Astrocyte (in vitro differentiated cells and primary cell): ENCODE measurements at regions not wholly inside any gene's neighbourhood (a gene's known extent, or its start where the extent isn't known, plus 50 kb on each side); places are given as distances from the start of the nearest gene placed in this dataset.

Experiments used
- DNase-seq: peaks from one replicate; pipeline ENCODE4 v3.0.0-alpha.2; 2010; ENCODE audit warnings: low read depth
- FAIRE-seq: peaks from 2 replicates; lab custom pipeline; 2011; peaks lifted over from hg19 to GRCh38; lab: Jason Lieb, UNC
- H2AFZ ChIP-seq: 2 replicates; pipeline ENCODE4 v1.6.0; 2012; ENCODE audit warnings: low read depth, low read length, inconsistent platforms
- H3K27ac ChIP-seq: 2 replicates; pipeline ENCODE4 v1.5.1; 2011; ENCODE audit warnings: low read depth, low read length, inconsistent platforms
- H3K27me3 ChIP-seq: 2 replicates; pipeline ENCODE4 v1.6.0; 2011; ENCODE audit warnings: low read length, inconsistent platforms; ENCODE audit not compliant: insufficient read depth
- H3K36me3 ChIP-seq: 2 replicates; pipeline ENCODE4 v1.5.1; 2011; ENCODE audit warnings: low read length, inconsistent platforms; ENCODE audit not compliant: insufficient read depth
- H3K4me1 ChIP-seq: 2 replicates; pipeline ENCODE4 v1.5.1; 2011; ENCODE audit warnings: low read length, inconsistent platforms; ENCODE audit not compliant: insufficient read depth
- H3K4me2 ChIP-seq: 2 replicates; pipeline ENCODE4 v1.6.0; 2012; ENCODE audit warnings: low read length, inconsistent platforms
- H3K4me3 ChIP-seq: 2 replicates; pipeline ENCODE4 v1.5.1; 2011; ENCODE audit warnings: low read depth, mild to moderate bottlenecking, low read length, inconsistent platforms; ENCODE audit not compliant: insufficient read depth
- H3K79me2 ChIP-seq: 2 replicates; pipeline ENCODE4 v1.6.0; 2012; ENCODE audit warnings: mild to moderate bottlenecking, low read length, inconsistent platforms; ENCODE audit not compliant: insufficient read depth
- H3K9ac ChIP-seq: 2 replicates; pipeline ENCODE4 v1.6.0; 2012; ENCODE audit warnings: mild to moderate bottlenecking, low read length, inconsistent platforms
- H3K9me3 ChIP-seq: 2 replicates; pipeline ENCODE4 v1.5.1; 2012; ENCODE audit warnings: low read depth, mild to moderate bottlenecking, low read length, inconsistent platforms; ENCODE audit not compliant: insufficient read depth
- H4K20me1 ChIP-seq: 2 replicates; pipeline ENCODE4 v1.6.0; 2012; ENCODE audit warnings: low read length, inconsistent platforms; ENCODE audit not compliant: insufficient read depth
- H3K27ac Mint-ChIP-seq: one replicate; pipeline ENCODE4 v1.8.0; 2021; ENCODE audit warnings: mild to moderate bottlenecking, mixed read lengths; ENCODE audit not compliant: unreplicated experiment
- H3K27me3 Mint-ChIP-seq: one replicate; pipeline ENCODE4 v1.8.0; 2021; ENCODE audit warnings: low read depth, mixed read lengths; ENCODE audit not compliant: unreplicated experiment
- H3K36me3 Mint-ChIP-seq: one replicate; pipeline ENCODE4 v1.8.0; 2021; ENCODE audit warnings: low read depth, mixed read lengths; ENCODE audit not compliant: unreplicated experiment
- H3K4me1 Mint-ChIP-seq: one replicate; pipeline ENCODE4 v1.8.0; 2021; ENCODE audit warnings: low read depth, mixed read lengths; ENCODE audit not compliant: unreplicated experiment
- H3K4me3 Mint-ChIP-seq: one replicate; pipeline ENCODE4 v1.8.0; 2021; ENCODE audit warnings: mild to moderate bottlenecking, moderate library complexity, mixed read lengths; ENCODE audit not compliant: unreplicated experiment
- H3K9me3 Mint-ChIP-seq: one replicate; pipeline ENCODE4 v1.8.0; 2021; ENCODE audit warnings: mild to moderate bottlenecking, mixed read lengths; ENCODE audit not compliant: unreplicated experiment
- EZH2 ChIP-seq: IDR thresholded peaks from 2 replicates; pipeline ENCODE4 v1.6.1; 2012; ENCODE audit warnings: mild to moderate bottlenecking, low read length, inconsistent platforms; ENCODE audit not compliant: insufficient read depth
- TF ChIP-seq, protein P1 (sequence below): IDR thresholded peaks from 2 replicates; pipeline ENCODE4 v1.5.1; 2011; ENCODE audit warnings: low read depth, mild to moderate bottlenecking, inconsistent platforms, low read length, moderate library complexity; ENCODE audit not compliant: insufficient read depth

- TF ChIP-seq EZH2: no peak
- TF ChIP-seq, protein P1, sequence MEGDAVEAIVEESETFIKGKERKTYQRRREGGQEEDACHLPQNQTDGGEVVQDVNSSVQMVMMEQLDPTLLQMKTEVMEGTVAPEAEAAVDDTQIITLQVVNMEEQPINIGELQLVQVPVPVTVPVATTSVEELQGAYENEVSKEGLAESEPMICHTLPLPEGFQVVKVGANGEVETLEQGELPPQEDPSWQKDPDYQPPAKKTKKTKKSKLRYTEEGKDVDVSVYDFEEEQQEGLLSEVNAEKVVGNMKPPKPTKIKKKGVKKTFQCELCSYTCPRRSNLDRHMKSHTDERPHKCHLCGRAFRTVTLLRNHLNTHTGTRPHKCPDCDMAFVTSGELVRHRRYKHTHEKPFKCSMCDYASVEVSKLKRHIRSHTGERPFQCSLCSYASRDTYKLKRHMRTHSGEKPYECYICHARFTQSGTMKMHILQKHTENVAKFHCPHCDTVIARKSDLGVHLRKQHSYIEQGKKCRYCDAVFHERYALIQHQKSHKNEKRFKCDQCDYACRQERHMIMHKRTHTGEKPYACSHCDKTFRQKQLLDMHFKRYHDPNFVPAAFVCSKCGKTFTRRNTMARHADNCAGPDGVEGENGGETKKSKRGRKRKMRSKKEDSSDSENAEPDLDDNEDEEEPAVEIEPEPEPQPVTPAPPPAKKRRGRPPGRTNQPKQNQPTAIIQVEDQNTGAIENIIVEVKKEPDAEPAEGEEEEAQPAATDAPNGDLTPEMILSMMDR: no peak
- H2AFZ ChIP-seq: no peak overlapping the region
- DNase-seq: no peak
- Mint-ChIP-seq H3K9me3 (no peaks in the 10 kb centered on the region), H3K36me3 (no peaks in the 10 kb centered on the region), H3K27ac (no peak overlapping the region), H3K4me1 (no peaks in the 10 kb centered on the region), H3K4me3 (no peak overlapping the region), H3K27me3 (peaks cover under 1% of the 10 kb centered on the region)
- no peak for FAIRE-seq
- H3K4me1 ChIP-seq: no peaks in the 10 kb centered on the region
- no peak overlapping the region for H3K4me3 ChIP-seq
- no peaks in the 10 kb centered on the region for H3K36me3 ChIP-seq
- no peak overlapping the region for H3K4me2 ChIP-seq
- no peaks in the 10 kb centered on the region for H3K79me2 ChIP-seq
- no peaks in the 10 kb centered on the region for H4K20me1 ChIP-seq
- H3K27me3 ChIP-seq: no peaks in the 10 kb centered on the region
- no peaks in the 10 kb centered on the region for H3K9me3 ChIP-seq
- H3K9ac ChIP-seq: no peak overlapping the region
- H3K27ac ChIP-seq: no peak overlapping the region
Measured at GRCh38 chrX:110987292-110987691, 108.7 kb upstream of the PAK3 start.

DNA sequence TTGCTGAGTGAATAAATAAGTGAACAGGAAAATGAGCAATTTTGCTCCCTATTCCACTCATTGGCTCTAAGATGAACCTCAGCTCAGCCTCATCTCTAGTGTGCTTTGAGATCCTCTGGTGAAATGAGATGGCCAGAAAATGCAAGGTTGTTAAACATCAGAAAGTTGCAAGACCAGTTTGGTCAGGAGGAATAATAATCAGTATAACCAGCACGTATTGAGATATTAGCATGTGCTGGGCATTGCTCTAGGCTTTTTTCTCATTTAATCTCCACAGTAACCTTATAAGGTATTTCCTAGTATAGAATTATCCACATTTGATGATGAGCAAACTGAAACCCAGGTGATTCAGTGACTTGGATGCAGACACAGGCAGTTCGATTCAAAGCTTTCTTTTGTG lies 110.5 kb upstream of the PAK3 start:
- H3K79me2 ChIP-seq: no peaks in the 10 kb centered on the region
- no peaks in the 10 kb centered on the region for H3K36me3 ChIP-seq
- no peaks in the 10 kb centered on the region for H4K20me1 ChIP-seq
- H3K4me1 ChIP-seq: no peaks in the 10 kb centered on the region
- no peak overlapping the region for H2AFZ ChIP-seq
- no peaks in the 10 kb centered on the region for H3K9me3 ChIP-seq
- no peaks in the 10 kb centered on the region for H3K27me3 ChIP-seq
- DNase-seq (no peak), FAIRE-seq (peak; percentile 73)
- Mint-ChIP-seq H3K4me3 (no peak overlapping the region), H3K27ac (no peak overlapping the region), H3K36me3 (no peaks in the 10 kb centered on the region), H3K27me3 (no peaks in the 10 kb centered on the region), H3K9me3 (no peaks in the 10 kb centered on the region), H3K4me1 (no peaks in the 10 kb centered on the region)
- H3K27ac ChIP-seq: no peak overlapping the region
- H3K4me3 ChIP-seq: no peak overlapping the region
- TF ChIP-seq EZH2: no peak
- TF ChIP-seq, protein P1: no peak
- no peak overlapping the region for H3K9ac ChIP-seq
- no peak overlapping the region for H3K4me2 ChIP-seq

- H3K9ac ChIP-seq: no peak overlapping the region
- no peaks in the 10 kb centered on the region for H3K9me3 Mint-ChIP-seq
- no peaks in the 10 kb centered on the region for H3K36me3 ChIP-seq
- TF ChIP-seq EZH2: no peak
- TF ChIP-seq, protein P1: no peak
- H3K27me3 Mint-ChIP-seq: no peaks in the 10 kb centered on the region
- H3K4me2 ChIP-seq: no peak overlapping the region
- no peak overlapping the region for H3K27ac ChIP-seq
- H4K20me1 ChIP-seq: no peaks in the 10 kb centered on the region
- H3K9me3 ChIP-seq: no peaks in the 10 kb centered on the region
- H3K4me1 Mint-ChIP-seq: no peaks in the 10 kb centered on the region
- no peak overlapping the region for H3K4me3 ChIP-seq
- H3K27me3 ChIP-seq: no peaks in the 10 kb centered on the region
- no peak for DNase-seq
- no peak overlapping the region for H3K27ac Mint-ChIP-seq
- no peak overlapping the region for H3K4me3 Mint-ChIP-seq
- H3K4me1 ChIP-seq: no peaks in the 10 kb centered on the region
- no peak overlapping the region for H2AFZ ChIP-seq
- no peaks in the 10 kb centered on the region for H3K79me2 ChIP-seq
- FAIRE-seq: no peak
- no peaks in the 10 kb centered on the region for H3K36me3 Mint-ChIP-seq
Measured at GRCh38 chrX:110983024-110983423, 113.0 kb upstream of the PAK3 start.
